Upper lobe of left lung (tissue), 4 donors: ENCODE measurements at regions not wholly inside any gene's neighbourhood (a gene's known extent, or its start where the extent isn't known, plus 50 kb on each side); places are given as distances from the start of the nearest gene placed in this dataset.

ENCODE experiments used
- CTCF ChIP-seq, 6 experiments: fragments of 450-650 bp in 4 of 6; fragments of 200-600 bp in 2 of 6; sonication (generic) in 2 of 6; IDR thresholded peaks; one replicate each; pipeline ENCODE4 v1.5.1; 2016 to 2019; ENCODE audit warnings: antibody characterized with exemption in 6 of 6
- EP300 ChIP-seq, 4 donors: sonication (generic); formaldehyde crosslinking; IDR thresholded peaks; one replicate each; pipeline ENCODE4 v1.5.1; 2017; ENCODE audit warnings: antibody characterized with exemption in 4 of 4, control low read depth in 2 of 4
- POLR2A ChIP-seq, 4 donors: fragments of 450-650 bp; IDR thresholded peaks; one replicate each; pipeline ENCODE4 v1.5.1; 2016 to 2017; ENCODE audit warnings: antibody characterized with exemption in 4 of 4, mild to moderate bottlenecking in 2 of 4
- POLR2AphosphoS5 ChIP-seq, 2 donors: sonication (generic); formaldehyde crosslinking; IDR thresholded peaks; one replicate each; pipeline ENCODE4 v1.5.1; 2017; ENCODE audit warnings: antibody characterized with exemption in 2 of 2

DNA sequence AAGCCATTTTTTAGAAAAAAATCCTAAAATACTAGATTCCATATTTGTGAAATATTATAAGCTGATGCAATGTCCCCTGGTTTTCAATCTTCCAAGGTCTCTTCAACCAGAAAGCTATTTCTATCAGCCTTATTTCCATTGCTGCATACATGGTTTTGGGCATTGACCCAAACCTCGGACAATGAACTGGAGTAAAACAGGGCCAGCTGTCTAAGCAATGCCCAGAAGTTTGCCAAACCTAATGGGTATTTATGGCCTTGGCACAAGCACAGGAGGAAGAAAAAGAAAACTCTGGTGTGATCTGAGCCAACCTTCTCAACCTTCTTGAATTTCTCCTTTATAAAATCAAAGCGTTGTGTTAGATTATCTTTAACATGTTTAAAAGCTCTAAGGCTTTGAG is 402.3 kb downstream of the DNAJB9 start:
- TF ChIP-seq EP300 (IDR thresholded peaks at IDR 0.05) (no peak), CTCF (IDR thresholded peaks at IDR 0.05) (no peak), POLR2A (IDR thresholded peaks at IDR 0.05) (no peak), POLR2AphosphoS5 (IDR thresholded peaks at IDR 0.05) (no peak)
